ENCODE measurements at regions not wholly inside any gene's neighbourhood (a gene's known extent, or its start where the extent isn't known, plus 50 kb on each side); places are given as distances from the start of the nearest gene placed in this dataset.

GRCh38 chr13:91211510-91211909 lies 136.0 kb upstream of the MIR17HG start:
- ChIA-PET CTCF (no interaction called here), POLR2A (ENCODE audit: unreplicated experiment) (no interaction called here)
- BruUV-seq (replicated peaks) = no TSS peak
- H3F3A ChIP-seq (ENCODE audit: insufficient read depth, low read depth) = no peaks in the 10 kb centered on the region
- H3K79me2 ChIP-seq (ENCODE audit: low read depth) = no peaks in the 10 kb centered on the region
- no peak overlapping the region for H2AFZ ChIP-seq
- TF ChIP-seq CTCF (conservative IDR thresholded peaks at IDR 0.05) = no peak
- TF ChIP-seq EZH2 (IDR thresholded peaks at IDR 0.05; ENCODE audit: low read depth) = no peak
- no peak overlapping the region for H3K27ac ChIP-seq
- intact Hi-C loops (cut with micrococcal nuclease; ENCODE audit: unreplicated experiment) = no loop called here
- H3K4me1 ChIP-seq (replicated peaks; ENCODE audit: insufficient read depth) = no peaks in the 10 kb centered on the region
- no peaks in the 10 kb centered on the region for H4K20me1 ChIP-seq (ENCODE audit: insufficient read depth)
- H3K9me3 ChIP-seq (ENCODE audit: insufficient read depth, low read depth) = no peaks in the 10 kb centered on the region
- H3K27me3 ChIP-seq (ENCODE audit: insufficient read depth, low read depth) = no peaks in the 10 kb centered on the region
- no peak overlapping the region for H3K4me2 ChIP-seq
- no peak overlapping the region for H3K4me3 ChIP-seq
- no peak for DNase-seq
- no peaks in the 10 kb centered on the region for H3K9me2 ChIP-seq (ENCODE audit: insufficient read depth)
- H3K36me3 ChIP-seq (ENCODE audit: low read depth) = no peaks in the 10 kb centered on the region

DNA sequence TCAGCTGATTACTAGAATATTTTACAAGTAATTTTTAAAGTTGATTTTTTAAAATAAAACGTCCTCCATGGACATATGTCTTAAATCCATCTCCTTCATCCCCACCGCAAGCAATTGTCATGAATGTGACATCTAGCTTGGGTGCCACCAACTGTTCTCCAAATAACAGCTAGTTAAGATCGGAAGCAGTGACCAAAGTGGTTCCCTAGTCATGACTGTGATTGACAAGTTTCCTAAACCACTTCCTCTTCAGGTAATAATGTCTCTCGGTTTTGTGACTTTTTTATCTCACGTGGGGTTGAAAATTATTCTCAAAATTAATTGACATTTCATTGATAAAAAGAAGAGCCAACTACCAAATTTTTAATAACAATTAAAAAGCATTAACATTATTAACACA lies 135.3 kb upstream of the MIR17HG start:
- Histone ChIP-seq H3K4me1 (replicated peaks; ENCODE audit: insufficient read depth) (no peaks in the 10 kb centered on the region), H3K9me3 (ENCODE audit: insufficient read depth, low read depth) (no peaks in the 10 kb centered on the region), H4K20me1 (ENCODE audit: insufficient read depth) (no peaks in the 10 kb centered on the region), H3K27ac (no peak overlapping the region), H3K27me3 (ENCODE audit: insufficient read depth, low read depth) (no peaks in the 10 kb centered on the region), H3K4me2 (no peak overlapping the region), H3K79me2 (ENCODE audit: low read depth) (no peaks in the 10 kb centered on the region), H3K9me2 (ENCODE audit: insufficient read depth) (no peaks in the 10 kb centered on the region), H3F3A (ENCODE audit: insufficient read depth, low read depth) (no peaks in the 10 kb centered on the region), H3K4me3 (no peak overlapping the region), H3K36me3 (ENCODE audit: low read depth) (no peaks in the 10 kb centered on the region), H2AFZ (no peak overlapping the region)
- ChIA-PET CTCF (no interaction called here), POLR2A (ENCODE audit: unreplicated experiment) (no interaction called here)
- intact Hi-C loops (cut with micrococcal nuclease; ENCODE audit: unreplicated experiment) = no loop called here
- BruUV-seq (replicated peaks) = no TSS peak
- no peak for DNase-seq
- TF ChIP-seq CTCF (conservative IDR thresholded peaks at IDR 0.05) (no peak), EZH2 (IDR thresholded peaks at IDR 0.05; ENCODE audit: low read depth) (no peak)

DNA sequence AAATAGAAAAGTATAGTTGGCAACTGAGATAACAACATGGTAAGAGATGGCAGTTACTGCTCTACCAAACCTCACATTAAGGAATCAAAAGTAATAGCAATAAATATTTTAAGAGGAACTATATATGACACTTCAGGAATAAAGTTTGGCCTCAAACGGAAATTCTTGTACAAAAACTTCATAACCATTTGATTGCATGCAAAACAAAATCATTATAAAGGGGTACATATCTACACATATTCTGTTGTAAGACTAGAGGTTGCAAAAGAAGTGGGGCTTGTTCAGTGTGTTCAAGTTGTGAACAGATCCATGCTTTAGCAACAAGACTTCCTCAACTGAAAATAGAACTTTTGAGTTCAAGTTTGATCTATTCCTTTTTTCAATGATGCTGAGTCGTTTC lies 133.5 kb upstream of the MIR17HG start:
- intact Hi-C loops (cut with micrococcal nuclease; ENCODE audit: unreplicated experiment) = no loop called here
- no peaks in the 10 kb centered on the region for H3K9me2 ChIP-seq (ENCODE audit: insufficient read depth)
- H3K79me2 ChIP-seq (ENCODE audit: low read depth) = no peaks in the 10 kb centered on the region

More for the DNA sequence above, 133.5 kb upstream of the MIR17HG start:
- no peak overlapping the region for H3K4me3 ChIP-seq
- TF ChIP-seq CTCF (conservative IDR thresholded peaks at IDR 0.05) (no peak), EZH2 (IDR thresholded peaks at IDR 0.05; ENCODE audit: low read depth) (no peak)
- no peaks in the 10 kb centered on the region for H3K27me3 ChIP-seq (ENCODE audit: insufficient read depth, low read depth)
- H3F3A ChIP-seq (ENCODE audit: insufficient read depth, low read depth) = no peaks in the 10 kb centered on the region
- H3K27ac ChIP-seq = no peak overlapping the region
- ChIA-PET CTCF (no interaction called here), POLR2A (ENCODE audit: unreplicated experiment) (no interaction called here)
- no peaks in the 10 kb centered on the region for H3K36me3 ChIP-seq (ENCODE audit: low read depth)
- no TSS peak for BruUV-seq (replicated peaks)
- no peaks in the 10 kb centered on the region for H3K9me3 ChIP-seq (ENCODE audit: insufficient read depth, low read depth)
- H2AFZ ChIP-seq = no peak overlapping the region
- H3K4me2 ChIP-seq = no peak overlapping the region
- H4K20me1 ChIP-seq (ENCODE audit: insufficient read depth) = no peaks in the 10 kb centered on the region
- no peaks in the 10 kb centered on the region for H3K4me1 ChIP-seq (replicated peaks; ENCODE audit: insufficient read depth)
- no peak for DNase-seq
